Omental fat pad (tissue), 3 donors: ENCODE measurements at regions not wholly inside any gene's neighbourhood (a gene's known extent, or its start where the extent isn't known, plus 50 kb on each side); places are given as distances from the start of the nearest gene placed in this dataset.

Experiments used
- ATAC-seq: fragments of 150-250 bp; one replicate; pipeline ENCODE4 v1.9.1; 2016; ENCODE audit warnings: mild to moderate bottlenecking, moderate library complexity; ENCODE audit not compliant: low FRiP score
- DNase-seq: peaks from one replicate; pipeline ENCODE4 v3.0.0-alpha.2; 2019; ENCODE audit warnings: low spot score
- TF ChIP-seq, protein P1 (sequence below), 3 donors: fragments of 450-650 bp; IDR thresholded peaks; one replicate each; pipeline ENCODE4 v1.5.1; 2016 to 2017; ENCODE audit warnings: antibody characterized with exemption in 3 of 3, mild to moderate bottlenecking in 3 of 3, moderate library complexity in 2 of 3

GRCh38 chr18:47542551-47542950, 291.1 kb upstream of the SKOR2 start:
- DNase-seq (no peak), ATAC-seq (no peak)
- TF ChIP-seq, protein P1, sequence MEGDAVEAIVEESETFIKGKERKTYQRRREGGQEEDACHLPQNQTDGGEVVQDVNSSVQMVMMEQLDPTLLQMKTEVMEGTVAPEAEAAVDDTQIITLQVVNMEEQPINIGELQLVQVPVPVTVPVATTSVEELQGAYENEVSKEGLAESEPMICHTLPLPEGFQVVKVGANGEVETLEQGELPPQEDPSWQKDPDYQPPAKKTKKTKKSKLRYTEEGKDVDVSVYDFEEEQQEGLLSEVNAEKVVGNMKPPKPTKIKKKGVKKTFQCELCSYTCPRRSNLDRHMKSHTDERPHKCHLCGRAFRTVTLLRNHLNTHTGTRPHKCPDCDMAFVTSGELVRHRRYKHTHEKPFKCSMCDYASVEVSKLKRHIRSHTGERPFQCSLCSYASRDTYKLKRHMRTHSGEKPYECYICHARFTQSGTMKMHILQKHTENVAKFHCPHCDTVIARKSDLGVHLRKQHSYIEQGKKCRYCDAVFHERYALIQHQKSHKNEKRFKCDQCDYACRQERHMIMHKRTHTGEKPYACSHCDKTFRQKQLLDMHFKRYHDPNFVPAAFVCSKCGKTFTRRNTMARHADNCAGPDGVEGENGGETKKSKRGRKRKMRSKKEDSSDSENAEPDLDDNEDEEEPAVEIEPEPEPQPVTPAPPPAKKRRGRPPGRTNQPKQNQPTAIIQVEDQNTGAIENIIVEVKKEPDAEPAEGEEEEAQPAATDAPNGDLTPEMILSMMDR (IDR thresholded peaks at IDR 0.05), result no peak

- TF ChIP-seq, protein P1 (IDR thresholded peaks at IDR 0.05), result no peak
- ATAC-seq (no peak), DNase-seq (no peak)
These were observed 280.3 kb upstream of the SKOR2 start for GRCh38 chr18:47531717-47532116.

- no peak for ATAC-seq
- DNase-seq, result no peak
- TF ChIP-seq, protein P1 (IDR thresholded peaks at IDR 0.05), result no peak
These were observed 279.2 kb upstream of the SKOR2 start for GRCh38 chr18:47530695-47531094.

DNA sequence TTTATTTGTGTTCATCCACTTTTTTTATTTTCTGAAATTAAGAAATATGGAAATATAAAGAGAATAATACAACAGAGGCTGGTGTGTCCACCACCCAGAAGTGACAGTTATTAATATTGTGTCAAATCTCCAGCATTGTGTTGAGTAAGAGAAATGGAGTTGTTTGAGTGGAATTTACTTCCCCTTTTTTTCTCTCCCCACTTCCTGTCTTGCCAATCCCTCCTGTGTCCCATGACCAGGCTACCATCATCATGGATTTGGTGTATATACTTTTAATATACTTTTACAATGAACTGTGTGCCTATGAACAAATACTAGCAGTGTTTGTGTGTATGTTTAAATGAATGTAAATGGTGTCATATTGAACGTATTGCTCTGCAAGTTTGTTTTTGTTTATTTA, 276.9 kb upstream of the SKOR2 start:
- DNase-seq, result no peak
- TF ChIP-seq, protein P1 (IDR thresholded peaks at IDR 0.05), result no peak
- ATAC-seq, result no peak

- ATAC-seq (no peak), DNase-seq (no peak)
- TF ChIP-seq, protein P1 (IDR thresholded peaks at IDR 0.05), result no peak
These were observed 274.7 kb upstream of the SKOR2 start for GRCh38 chr18:47526147-47526546.

GRCh38 chr18:47522359-47522758, 270.9 kb upstream of the SKOR2 start:
- DNase-seq, result no peak
- TF ChIP-seq, protein P1 (IDR thresholded peaks at IDR 0.05), result no peak
- no peak for ATAC-seq

GRCh38 chr18:47520263-47520662, 268.8 kb upstream of the SKOR2 start:
- ATAC-seq (no peak), DNase-seq (no peak)
- TF ChIP-seq, protein P1 (IDR thresholded peaks at IDR 0.05), result no peak
